GM23338 (cell line): ENCODE measurements at regions not wholly inside any gene's neighbourhood (a gene's known extent, or its start where the extent isn't known, plus 50 kb on each side); places are given as distances from the start of the nearest gene placed in this dataset.

Experiments
- EZH2 ChIP-seq: fragments of 200-600 bp; sonication (generic); IDR thresholded peaks from one replicate; pipeline ENCODE4 v1.8.0; 2017; ENCODE audit warnings: antibody characterized with exemption, mild to moderate bottlenecking, low read depth; ENCODE audit not compliant: unreplicated experiment
- NANOG ChIP-seq: IDR thresholded peaks from 2 replicates; pipeline ENCODE4 v1.6.1; 2016; ENCODE audit warnings: antibody characterized with exemption, borderline replicate concordance
- POLR2AphosphoS5 ChIP-seq: IDR thresholded peaks from 2 replicates; pipeline ENCODE4 v1.6.1; 2016; ENCODE audit warnings: antibody characterized with exemption, low read depth
- TF ChIP-seq, protein P1 (sequence below), 2 experiments: fragments of 200-600 bp in 1 of 2; sonication (generic) in 1 of 2; conservative IDR thresholded peaks; 2 replicates each; pipeline versions ENCODE4 v1.5.1 to v1.6.1; 2016 to 2017; ENCODE audit warnings: antibody characterized with exemption in 2 of 2, low read depth in 2 of 2, mild to moderate bottlenecking in 2 of 2, moderate library complexity in 1 of 2

- TF ChIP-seq, protein P1, sequence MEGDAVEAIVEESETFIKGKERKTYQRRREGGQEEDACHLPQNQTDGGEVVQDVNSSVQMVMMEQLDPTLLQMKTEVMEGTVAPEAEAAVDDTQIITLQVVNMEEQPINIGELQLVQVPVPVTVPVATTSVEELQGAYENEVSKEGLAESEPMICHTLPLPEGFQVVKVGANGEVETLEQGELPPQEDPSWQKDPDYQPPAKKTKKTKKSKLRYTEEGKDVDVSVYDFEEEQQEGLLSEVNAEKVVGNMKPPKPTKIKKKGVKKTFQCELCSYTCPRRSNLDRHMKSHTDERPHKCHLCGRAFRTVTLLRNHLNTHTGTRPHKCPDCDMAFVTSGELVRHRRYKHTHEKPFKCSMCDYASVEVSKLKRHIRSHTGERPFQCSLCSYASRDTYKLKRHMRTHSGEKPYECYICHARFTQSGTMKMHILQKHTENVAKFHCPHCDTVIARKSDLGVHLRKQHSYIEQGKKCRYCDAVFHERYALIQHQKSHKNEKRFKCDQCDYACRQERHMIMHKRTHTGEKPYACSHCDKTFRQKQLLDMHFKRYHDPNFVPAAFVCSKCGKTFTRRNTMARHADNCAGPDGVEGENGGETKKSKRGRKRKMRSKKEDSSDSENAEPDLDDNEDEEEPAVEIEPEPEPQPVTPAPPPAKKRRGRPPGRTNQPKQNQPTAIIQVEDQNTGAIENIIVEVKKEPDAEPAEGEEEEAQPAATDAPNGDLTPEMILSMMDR (conservative IDR thresholded peaks at IDR 0.05; ENCODE audit: low read depth in 2 of 2), result no peak
- TF ChIP-seq NANOG (no peak), EZH2 (no peak), POLR2AphosphoS5 (no peak)
These were observed 451.4 kb downstream of the PTPRU start for GRCh38 chr1:29687601-29688244.
